Fibroblast of skin of scalp (primary cell): ENCODE measurements at regions not wholly inside any gene's neighbourhood (a gene's known extent, or its start where the extent isn't known, plus 50 kb on each side); places are given as distances from the start of the nearest gene placed in this dataset.
"Not testable (repeated sequence)": the region's sequence is repeated elsewhere in the genome, so short reads cannot be mapped to it uniquely, and the experiment has no call there.

Experiments
- DNase-seq: peaks from one replicate; pipeline ENCODE4 v3.0.0-alpha.2; 2013

- DNase-seq = no peak
These were observed 51.0 kb downstream of the FHIP2A start for GRCh38 chr10:114872519-114873087.

GRCh38 chr10:114874827-114875411 lies 53.3 kb downstream of the FHIP2A start:
- DNase-seq = peak; percentile 66

- DNase-seq = not testable (repeated sequence)
These were observed 54.1 kb downstream of the FHIP2A start for GRCh38 chr10:114875590-114876081.

GRCh38 chr10:114876169-114876568 lies 54.6 kb downstream of the FHIP2A start:
- DNase-seq = no peak

- DNase-seq = peak; percentile 60
These were observed 55.2 kb downstream of the FHIP2A start for GRCh38 chr10:114876602-114877300.

- DNase-seq = no peak
These were observed 55.7 kb downstream of the FHIP2A start for GRCh38 chr10:114877301-114877644.

GRCh38 chr10:114879093-114879492 lies 57.5 kb downstream of the FHIP2A start:
- DNase-seq = no peak

- DNase-seq = peak; percentile 22
These were observed 58.1 kb downstream of the FHIP2A start for GRCh38 chr10:114879541-114880158.

- DNase-seq = peak; percentile 76
These were observed 56.6 kb upstream of the TRUB1 start for GRCh38 chr10:114881417-114881816.

GRCh38 chr10:114881901-114882300 lies 56.1 kb upstream of the TRUB1 start:
- peak; percentile 7 for DNase-seq

GRCh38 chr10:114885443-114885842 lies 52.6 kb upstream of the TRUB1 start:
- no peak for DNase-seq
